OCI-LY1 (cell line): ENCODE measurements at regions not wholly inside any gene's neighbourhood (a gene's known extent, or its start where the extent isn't known, plus 50 kb on each side); places are given as distances from the start of the nearest gene placed in this dataset.

Experiments used
- H2AFZ ChIP-seq: fragments of 200-600 bp; sonication (generic), shearing (Covaris generic); 2 replicates; pipeline ENCODE4 v1.6.0; 2014; ENCODE audit warnings: antibody characterized with exemption, mild to moderate bottlenecking, low read length
- H3F3A ChIP-seq: fragments of 200-600 bp; sonication (generic), shearing (Covaris generic); 2 replicates; pipeline ENCODE4 v1.6.0; 2014; ENCODE audit warnings: mild to moderate bottlenecking, antibody characterized with exemption, low read length, moderate library complexity; ENCODE audit not compliant: insufficient read depth
- H3K27ac ChIP-seq: fragments of 200-600 bp; sonication (generic); 2 replicates; pipeline ENCODE4 v1.5.1; 2014; ENCODE audit warnings: low read length, mixed run types, mild to moderate bottlenecking, low read depth; ENCODE audit not compliant: poor library complexity, severe bottlenecking
- H3K27me3 ChIP-seq: fragments of 200-600 bp; sonication (generic); 2 replicates; pipeline ENCODE4 v1.6.0; 2014; ENCODE audit warnings: antibody characterized with exemption, mild to moderate bottlenecking, low read length, moderate library complexity; ENCODE audit not compliant: insufficient read depth
- H3K36me3 ChIP-seq: fragments of 200-600 bp; sonication (generic); 2 replicates; pipeline ENCODE4 v1.6.1; 2014; ENCODE audit warnings: mild to moderate bottlenecking, antibody characterized with exemption, low read length, moderate library complexity, mixed read lengths; ENCODE audit not compliant: insufficient read depth
- H3K4me1 ChIP-seq: fragments of 200-600 bp; sonication (generic); 2 replicates; pipeline ENCODE4 v1.5.1; 2014; ENCODE audit warnings: mild to moderate bottlenecking, low read length, moderate library complexity; ENCODE audit not compliant: insufficient read depth, severe bottlenecking
- H3K4me2 ChIP-seq: fragments of 200-600 bp; sonication (generic), shearing (Covaris generic); 2 replicates; pipeline ENCODE4 v1.6.1; 2014; ENCODE audit warnings: low read length
- H3K4me3 ChIP-seq: fragments of 200-600 bp; sonication (generic); 2 replicates; pipeline ENCODE4 v1.5.1; 2014; ENCODE audit warnings: low read length, low read depth, mild to moderate bottlenecking, mixed read lengths; ENCODE audit not compliant: poor library complexity, severe bottlenecking
- H3K79me2 ChIP-seq: fragments of 200-600 bp; shearing (Covaris generic); 2 replicates; pipeline ENCODE4 v1.6.1; 2016; ENCODE audit warnings: mixed run types, low read length, mixed read lengths; ENCODE audit not compliant: insufficient read depth
- H3K9ac ChIP-seq: fragments of 200-600 bp; sonication (generic), shearing (Covaris generic); 2 replicates; pipeline ENCODE4 v1.6.1; 2014; ENCODE audit warnings: mild to moderate bottlenecking, low read length, mixed read lengths
- H3K9me2 ChIP-seq: fragments of 200-600 bp; sonication (generic), shearing (Covaris generic); 2 replicates; pipeline ENCODE4 v1.6.1; 2014; ENCODE audit warnings: low read depth, mild to moderate bottlenecking, low read length, mixed read lengths
- H3K9me3 ChIP-seq: fragments of 200-600 bp; shearing (Covaris generic); 2 replicates; pipeline ENCODE4 v1.6.1; 2014; ENCODE audit warnings: low read length, mixed read lengths
- H4K20me1 ChIP-seq: fragments of 200-600 bp; sonication (generic), shearing (Covaris generic); 2 replicates; pipeline ENCODE4 v1.6.0; 2016; ENCODE audit warnings: mild to moderate bottlenecking, low read length; ENCODE audit not compliant: insufficient read depth
- CTCF ChIP-seq: fragments of 200-600 bp; sonication (generic), shearing (Covaris generic); IDR thresholded peaks from 2 replicates; pipeline ENCODE4 v1.5.1; 2017; ENCODE audit warnings: mild to moderate bottlenecking, antibody characterized with exemption, low read length, moderate library complexity, mixed read lengths
- EZH2 ChIP-seq: fragments of 200-600 bp; sonication (generic), shearing (Covaris generic); IDR thresholded peaks from 2 replicates; pipeline ENCODE4 v1.8.0; 2017; ENCODE audit warnings: borderline replicate concordance, mixed run types, mild to moderate bottlenecking, antibody characterized with exemption, low read length, moderate library complexity, mixed read lengths

GRCh38 chr2:10215393-10215935 is 87.2 kb upstream of the HPCAL1 start:
- Histone ChIP-seq H3K27me3 (no peaks in the 10 kb centered on the region), H3K9me2 (no peaks in the 10 kb centered on the region), H3K9me3 (no peaks in the 10 kb centered on the region), H3K9ac (no peak overlapping the region), H3K4me2 (no peak overlapping the region), H3K4me1 (no peaks in the 10 kb centered on the region), H4K20me1 (no peaks in the 10 kb centered on the region), H3K79me2 (no peaks in the 10 kb centered on the region), H3K4me3 (no peak overlapping the region), H3K27ac (no peak overlapping the region), H3F3A (no peaks in the 10 kb centered on the region), H2AFZ (no peak overlapping the region), H3K36me3 (no peaks in the 10 kb centered on the region)
- no peak for TF ChIP-seq EZH2
- no peak for TF ChIP-seq CTCF

GRCh38 chr2:10216677-10217488 is 85.8 kb upstream of the HPCAL1 start:
- Histone ChIP-seq H3K9me2 (no peaks in the 10 kb centered on the region), H3K36me3 (no peaks in the 10 kb centered on the region), H3K27me3 (no peaks in the 10 kb centered on the region), H3K4me3 (no peak overlapping the region), H3K9me3 (no peaks in the 10 kb centered on the region), H2AFZ (no peak overlapping the region), H3K4me2 (no peak overlapping the region), H3F3A (no peaks in the 10 kb centered on the region), H4K20me1 (no peaks in the 10 kb centered on the region), H3K9ac (no peak overlapping the region), H3K79me2 (no peaks in the 10 kb centered on the region), H3K27ac (no peak overlapping the region), H3K4me1 (no peaks in the 10 kb centered on the region)
- TF ChIP-seq EZH2 (no peak), CTCF (no peak)

- Histone ChIP-seq H3F3A (no peaks in the 10 kb centered on the region), H3K9me2 (no peaks in the 10 kb centered on the region), H3K4me1 (no peaks in the 10 kb centered on the region), H4K20me1 (no peaks in the 10 kb centered on the region), H3K4me2 (no peak overlapping the region), H3K27ac (no peak overlapping the region), H3K9ac (no peak overlapping the region), H3K9me3 (no peaks in the 10 kb centered on the region), H2AFZ (no peak overlapping the region), H3K27me3 (no peaks in the 10 kb centered on the region), H3K4me3 (no peak overlapping the region), H3K79me2 (no peaks in the 10 kb centered on the region), H3K36me3 (no peaks in the 10 kb centered on the region)
- TF ChIP-seq EZH2 (no peak), CTCF (no peak)
These were observed 84.9 kb upstream of the HPCAL1 start for GRCh38 chr2:10217489-10218435.
